ENCODE measurements at regions not wholly inside any gene's neighbourhood (a gene's known extent, or its start where the extent isn't known, plus 50 kb on each side); places are given as distances from the start of the nearest gene placed in this dataset.

- H3K18ac ChIP-seq (ENCODE audit: low read depth, low read length), result no peak overlapping the region
- H3K14ac ChIP-seq (replicated peaks; ENCODE audit: low read depth, low read length), result no peak overlapping the region
- no peak overlapping the region for H2BK20ac ChIP-seq (ENCODE audit: low read depth, low read length)
- no peak overlapping the region for H2AK9ac ChIP-seq (replicated peaks; ENCODE audit: low read depth, low read length, poor library complexity)
- no peaks in the 10 kb centered on the region for H3K36me3 ChIP-seq (ENCODE audit: control insufficient read depth, insufficient read depth, low read length)
- H3K9me1 ChIP-seq (ENCODE audit: insufficient read depth, low read length), result peaks cover 9% of the 10 kb centered on the region
- no peaks in the 10 kb centered on the region for H3K79me1 ChIP-seq (ENCODE audit: low read depth in 1 of 2, low read length in 2 of 2)
- H3K4me1 ChIP-seq (ENCODE audit: control insufficient read depth, insufficient read depth, low read length), result peaks cover 12% of the 10 kb centered on the region
- no peak overlapping the region for H2BK15ac ChIP-seq (ENCODE audit: low read depth, low read length)
- CTCF ChIA-PET, result no interaction called here
- no peak overlapping the region for H3K4me3 ChIP-seq (ENCODE audit: insufficient read depth, low read depth, low read length)
- no peak overlapping the region for H2BK5ac ChIP-seq (ENCODE audit: low read depth, low read length, poor library complexity, severe bottlenecking)
- POLR2A ChIA-PET (ENCODE audit: unreplicated experiment), result no interaction called here
- no peak for TF ChIP-seq CHD1 (IDR thresholded peaks at IDR 0.05; ENCODE audit: low read depth, low read length)
- no peak for TF ChIP-seq FOS (IDR thresholded peaks at IDR 0.05; ENCODE audit: low read depth, low read length)
- no peak for TF ChIP-seq MXI1 (IDR thresholded peaks at IDR 0.05; ENCODE audit: borderline replicate concordance, low read depth, low read length)
- TF ChIP-seq CTCF (conservative IDR thresholded peaks at IDR 0.05; ENCODE audit: low read depth, low read length), result no peak
- TF ChIP-seq USF2 (IDR thresholded peaks at IDR 0.05; ENCODE audit: low read depth, low read length), result no peak
- H4K5ac ChIP-seq (ENCODE audit: low read depth, low read length), result no peak overlapping the region
- no CpG with 5 or more reads among the region's 2 CpGs for WGBS, 2 experiments (ENCODE audit: extremely low coverage in 2 of 2, insufficient read length in 1 of 2)
- no peaks in the 10 kb centered on the region for H3K9me3 ChIP-seq (ENCODE audit: control insufficient read depth, insufficient read depth, low read length)
- no TSS peak for BruUV-seq (replicated peaks)
- no peak overlapping the region for H3K27ac ChIP-seq (ENCODE audit: insufficient read depth, low read length)
- intact Hi-C loops (cut with micrococcal nuclease) (no loop called here), dilution Hi-C loops (cut with HindIII; ENCODE audit: low sequenced_read_pairs, unreplicated experiment) (no loop called here), in situ Hi-C loops (cut with MboI; ENCODE audit: low sequenced_read_pairs) (no loop called here)
- no peak overlapping the region for H2BK120ac ChIP-seq (ENCODE audit: low read depth, low read length)
- no peak overlapping the region for H4K91ac ChIP-seq (ENCODE audit: insufficient read depth, low read depth, low read length)
- H2AK5ac ChIP-seq (ENCODE audit: low read depth, low read length), result no peak overlapping the region
- H3K9ac ChIP-seq (ENCODE audit: low read depth, low read length), result no peak overlapping the region
- H3K23ac ChIP-seq (ENCODE audit: low read depth, low read length), result no peak overlapping the region
- H3K27me3 ChIP-seq (ENCODE audit: control insufficient read depth, insufficient read depth, low read length), result 0 out of 2 replicates have a peak, but pooled peaks cover 2% of the 10 kb centered on the region
- H4K20me1 ChIP-seq (ENCODE audit: insufficient read depth, low read length), result no peaks in the 10 kb centered on the region
- ATAC-seq (ENCODE audit: low read depth), result no peak
- H2AFZ ChIP-seq (replicated peaks; ENCODE audit: low read length, poor library complexity), result no peak overlapping the region
- no peak overlapping the region for H3K56ac ChIP-seq (ENCODE audit: extremely low read depth, insufficient read depth, low read length)
- no peak overlapping the region for H3K4me2 ChIP-seq (ENCODE audit: low read depth, low read length)
- no peak overlapping the region for H3K4ac ChIP-seq (ENCODE audit: low read depth, low read length)
- no peak for DNase-seq
- H4K8ac ChIP-seq (ENCODE audit: low read depth in 2 of 2, low read length in 2 of 2), result no peak overlapping the region
Measured at GRCh38 chr22:44650806-44651205, 51.2 kb upstream of the PRR5 start.
